AG04449 (cell line): ENCODE measurements at regions not wholly inside any gene's neighbourhood (a gene's known extent, or its start where the extent isn't known, plus 50 kb on each side); places are given as distances from the start of the nearest gene placed in this dataset.

Source experiments
- CTCF ChIA-PET: fragments of 350-600 bp; formaldehyde crosslinking; extraction: SDS; loops from one replicate; lab custom pipeline; 2021; ENCODE audit warnings: antibody characterized with exemption; lab: Yijun Ruan, JAX
- POLR2A ChIA-PET: fragments of 400-600, 350-600 bp; formaldehyde crosslinking; extraction: SDS; loops from one replicate; lab custom pipeline; 2020; ENCODE audit warnings: antibody characterized with exemption, inconsistent platforms; lab: Yijun Ruan, JAX
- DNase-seq: peaks from one replicate; pipeline ENCODE4 v3.0.0-alpha.2; 2010; ENCODE audit warnings: low read depth, low spot score
- H3K4me3 ChIP-seq: 2 replicates; pipeline ENCODE4 v1.5.1; 2011; ENCODE audit warnings: low read depth, mild to moderate bottlenecking, control low read depth, low read length
- TF ChIP-seq, protein P1 (sequence below): IDR thresholded peaks from one replicate; pipeline ENCODE4 v1.5.1; 2011; ENCODE audit warnings: mild to moderate bottlenecking, moderate library complexity, low read length, control low read depth, inconsistent platforms; ENCODE audit not compliant: insufficient read depth; ENCODE audit errors: missing control alignments

DNA sequence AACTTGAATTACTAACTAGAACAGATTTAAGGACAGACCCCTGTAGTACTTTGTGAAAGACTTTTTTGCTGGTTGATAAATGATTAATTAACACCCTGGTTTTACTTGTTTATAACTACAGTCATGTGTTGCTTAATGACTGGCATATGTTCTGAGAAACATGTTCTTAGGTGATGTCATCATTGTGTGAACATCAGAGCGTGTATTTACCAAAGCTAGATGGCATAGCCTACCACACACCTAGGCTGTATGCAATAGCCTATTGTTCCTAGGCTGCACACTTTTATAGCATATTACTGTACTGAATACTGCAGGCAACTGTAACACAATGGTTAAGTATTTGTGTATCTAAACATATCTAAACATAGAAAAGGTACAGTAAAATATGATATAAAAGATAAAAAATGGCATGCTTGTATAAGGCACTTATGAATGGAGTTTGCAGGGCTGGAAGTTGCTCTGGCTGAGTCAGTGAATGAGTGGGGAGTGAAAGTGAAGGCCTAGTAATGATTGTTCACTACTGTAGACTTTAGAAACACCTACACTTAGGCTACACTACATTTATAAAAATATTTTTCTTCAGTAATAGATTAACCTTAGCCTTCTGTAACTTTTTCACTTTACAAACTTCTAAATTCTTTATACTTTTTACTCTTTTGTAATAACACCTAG is 260.3 kb downstream of the KCNRG start:
- ChIA-PET POLR2A (no interaction called here), CTCF (no interaction called here)
- no peak for DNase-seq
- no peak overlapping the region for H3K4me3 ChIP-seq
- TF ChIP-seq, protein P1, sequence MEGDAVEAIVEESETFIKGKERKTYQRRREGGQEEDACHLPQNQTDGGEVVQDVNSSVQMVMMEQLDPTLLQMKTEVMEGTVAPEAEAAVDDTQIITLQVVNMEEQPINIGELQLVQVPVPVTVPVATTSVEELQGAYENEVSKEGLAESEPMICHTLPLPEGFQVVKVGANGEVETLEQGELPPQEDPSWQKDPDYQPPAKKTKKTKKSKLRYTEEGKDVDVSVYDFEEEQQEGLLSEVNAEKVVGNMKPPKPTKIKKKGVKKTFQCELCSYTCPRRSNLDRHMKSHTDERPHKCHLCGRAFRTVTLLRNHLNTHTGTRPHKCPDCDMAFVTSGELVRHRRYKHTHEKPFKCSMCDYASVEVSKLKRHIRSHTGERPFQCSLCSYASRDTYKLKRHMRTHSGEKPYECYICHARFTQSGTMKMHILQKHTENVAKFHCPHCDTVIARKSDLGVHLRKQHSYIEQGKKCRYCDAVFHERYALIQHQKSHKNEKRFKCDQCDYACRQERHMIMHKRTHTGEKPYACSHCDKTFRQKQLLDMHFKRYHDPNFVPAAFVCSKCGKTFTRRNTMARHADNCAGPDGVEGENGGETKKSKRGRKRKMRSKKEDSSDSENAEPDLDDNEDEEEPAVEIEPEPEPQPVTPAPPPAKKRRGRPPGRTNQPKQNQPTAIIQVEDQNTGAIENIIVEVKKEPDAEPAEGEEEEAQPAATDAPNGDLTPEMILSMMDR, result no peak

DNA sequence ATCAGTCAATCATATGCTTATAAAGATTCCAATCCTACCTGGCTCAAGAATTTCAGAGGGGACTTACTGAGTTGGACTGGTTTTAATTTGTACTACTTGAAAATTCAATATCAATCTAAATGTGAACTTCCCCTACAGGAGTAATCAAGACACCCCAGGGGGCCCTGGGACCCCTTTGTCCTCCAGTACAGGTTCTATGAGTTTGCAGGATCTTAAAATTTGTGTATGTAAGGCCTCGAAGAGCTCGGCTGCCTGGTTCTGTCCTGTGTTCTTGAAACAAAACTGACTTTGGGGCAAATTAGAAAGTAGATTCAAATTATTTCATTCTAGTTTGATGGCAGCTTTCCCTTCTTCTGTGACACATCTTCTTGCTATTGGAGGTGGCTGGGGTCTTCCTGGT is 261.3 kb downstream of the KCNRG start:
- TF ChIP-seq, protein P1, result no peak
- no peak overlapping the region for H3K4me3 ChIP-seq
- no peak for DNase-seq
- CTCF ChIA-PET, result interaction anchor here (0.8 kb wide), 1 partner anchor 8 kb away, joined by 4 read pairs; no protein-coding TSS in a partner anchor
- POLR2A ChIA-PET, result no interaction called here

DNA sequence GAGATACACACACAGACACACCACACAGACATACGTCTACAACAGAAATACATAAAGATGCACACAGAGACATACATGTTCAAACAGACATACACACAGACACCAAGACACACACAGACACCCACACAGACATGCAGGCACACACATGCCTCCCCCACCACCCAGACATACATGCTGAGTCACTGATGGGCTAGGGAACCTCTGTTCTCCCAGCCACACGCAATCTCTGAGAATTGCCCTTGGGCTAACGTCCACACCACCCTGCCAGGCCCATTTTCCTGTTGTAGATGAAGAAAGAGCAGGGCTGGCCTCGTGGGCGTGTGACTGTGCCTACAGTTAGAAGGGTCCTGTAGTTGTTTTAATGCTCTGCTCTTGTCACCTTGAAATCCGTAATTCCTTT is 261.9 kb downstream of the KCNRG start:
- ChIA-PET POLR2A (no interaction called here), CTCF (no interaction called here)

DNA sequence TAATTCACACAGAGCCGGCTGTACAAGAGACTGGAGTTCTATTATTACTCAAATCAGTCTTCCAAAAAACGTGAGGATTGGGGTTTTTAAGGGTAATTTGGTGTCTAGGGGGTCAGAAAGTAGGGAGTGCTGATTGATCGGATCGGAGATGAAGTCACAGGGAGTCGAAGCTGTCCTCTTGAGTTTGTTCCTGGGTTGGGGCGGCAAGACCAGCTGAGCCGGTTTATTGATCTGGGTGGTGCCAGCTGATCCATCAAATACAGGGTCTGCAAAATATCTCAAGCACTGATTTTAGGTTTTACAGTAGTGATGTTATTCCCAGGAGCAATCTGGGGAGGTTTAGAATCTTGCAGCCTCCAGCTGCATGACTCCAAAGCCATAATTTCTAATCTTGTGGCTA is 262.7 kb downstream of the KCNRG start:
- H3K4me3 ChIP-seq, result no peak overlapping the region
- no peak for DNase-seq
- POLR2A ChIA-PET, result no interaction called here
- TF ChIP-seq, protein P1, result no peak
- CTCF ChIA-PET, result no interaction called here

More for the DNA sequence above, 261.9 kb downstream of the KCNRG start:
- no peak overlapping the region for H3K4me3 ChIP-seq
- no peak for DNase-seq
- TF ChIP-seq, protein P1, result no peak

DNA sequence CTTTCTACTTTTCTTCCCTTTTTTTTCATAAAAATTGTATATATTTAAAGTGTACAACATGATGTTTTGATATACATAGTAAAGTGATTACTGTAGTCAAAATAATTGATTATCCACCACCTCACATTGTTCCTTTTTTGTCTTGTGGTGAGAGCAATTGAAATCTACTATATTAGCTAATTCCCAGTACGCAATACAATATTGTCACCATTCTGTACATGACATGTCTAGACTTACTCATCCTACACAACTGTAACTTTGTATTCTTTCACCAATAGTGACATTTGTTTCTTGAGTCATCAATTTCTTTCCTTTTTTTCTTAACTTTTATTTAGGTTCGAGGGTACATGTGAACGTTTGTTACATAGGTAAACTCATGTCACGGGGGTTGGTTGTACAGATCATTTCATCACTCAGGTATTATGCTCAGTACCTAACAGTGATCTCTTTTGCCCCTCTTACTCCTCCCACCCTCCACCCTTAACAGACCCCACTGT is 265.2 kb downstream of the KCNRG start:
- POLR2A ChIA-PET, result no interaction called here
- H3K4me3 ChIP-seq, result no peak overlapping the region
- DNase-seq, result no peak
- CTCF ChIA-PET, result interaction anchor here (1.6 to 1.7 kb wide), 2 partner anchors 9 to 12 kb away, joined by 5 read pairs; no protein-coding TSS in a partner anchor
- TF ChIP-seq, protein P1, result no peak

DNA sequence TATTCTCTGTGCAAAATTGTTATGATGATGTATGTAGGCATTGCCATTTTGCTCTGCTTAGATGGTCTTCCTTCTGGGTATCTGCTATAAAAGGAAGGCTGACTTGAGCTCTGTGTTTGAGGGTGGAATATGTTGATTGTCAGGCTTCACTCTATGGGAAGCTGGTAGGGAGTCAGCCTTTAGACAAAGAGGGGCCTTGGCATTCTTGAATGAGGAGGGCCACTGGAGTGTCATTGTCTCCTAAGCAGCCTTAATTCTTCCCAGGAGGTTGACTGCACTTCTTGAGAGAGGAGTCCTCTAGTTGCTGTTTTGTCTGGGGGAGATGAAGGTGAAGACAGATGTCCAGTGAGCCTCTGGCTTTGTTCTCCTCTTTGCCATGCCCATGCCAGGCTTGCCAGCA is 266.8 kb downstream of the KCNRG start:
- H3K4me3 ChIP-seq, result no peak overlapping the region
- DNase-seq, result no peak
- ChIA-PET CTCF (no interaction called here), POLR2A (no interaction called here)
- TF ChIP-seq, protein P1, result no peak
